Stimulated activated CD8-positive, alpha-beta memory T cell treated with anti-CD3 and anti-CD28 coated beads, Interleukin-4, amount 100 ng/mL, for 24 hours (primary cell): ENCODE measurements at regions not wholly inside any gene's neighbourhood (a gene's known extent, or its start where the extent isn't known, plus 50 kb on each side); places are given as distances from the start of the nearest gene placed in this dataset.

Experiments used
- DNase-seq: peaks from one replicate; pipeline ENCODE4 v3.0.0-alpha.2; 2020; ENCODE audit warnings: low read depth

DNA sequence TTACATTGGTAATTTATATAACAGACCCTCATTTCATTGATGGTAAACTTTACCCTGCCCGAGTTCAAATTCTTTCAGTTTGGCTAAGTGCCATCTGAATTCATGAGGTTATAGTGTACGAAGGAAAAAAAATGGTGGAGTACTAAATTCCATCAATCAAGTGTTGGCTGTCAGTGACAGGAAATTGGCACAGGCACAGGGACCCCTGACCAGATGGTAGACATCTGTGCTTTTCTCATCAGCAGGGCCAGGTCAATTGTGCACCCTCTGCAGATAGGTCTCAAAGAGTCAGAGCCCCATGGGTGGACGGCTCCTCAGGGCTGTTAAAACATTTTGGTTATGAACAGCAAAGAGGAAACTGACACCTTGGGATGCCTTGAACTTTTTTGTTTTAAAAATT lies 439.2 kb downstream of the SETBP1 start:
- DNase-seq = no peak

DNA sequence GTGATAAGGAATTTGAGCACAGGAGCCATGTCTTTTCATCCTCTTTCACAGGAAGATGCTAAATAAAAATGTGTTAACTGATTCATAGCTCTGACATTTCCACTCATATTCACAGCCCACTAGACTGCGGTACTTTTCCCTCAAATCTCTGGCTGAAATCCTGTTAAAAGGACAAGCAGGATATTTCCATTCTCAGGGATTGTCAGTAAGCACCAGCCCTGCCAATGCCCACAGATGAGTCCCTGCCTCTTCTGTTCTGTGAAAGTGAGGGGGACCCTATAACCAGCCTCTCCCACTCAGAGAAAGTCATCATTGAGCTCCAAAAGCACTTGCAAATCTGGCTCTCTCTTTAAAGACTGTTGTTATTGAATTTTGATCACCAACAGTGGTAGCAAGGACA lies 440.5 kb downstream of the SETBP1 start:
- DNase-seq = no peak

- no peak for DNase-seq
Observed at GRCh38 chr18:45122506-45122905, 441.8 kb downstream of the SETBP1 start.

DNA sequence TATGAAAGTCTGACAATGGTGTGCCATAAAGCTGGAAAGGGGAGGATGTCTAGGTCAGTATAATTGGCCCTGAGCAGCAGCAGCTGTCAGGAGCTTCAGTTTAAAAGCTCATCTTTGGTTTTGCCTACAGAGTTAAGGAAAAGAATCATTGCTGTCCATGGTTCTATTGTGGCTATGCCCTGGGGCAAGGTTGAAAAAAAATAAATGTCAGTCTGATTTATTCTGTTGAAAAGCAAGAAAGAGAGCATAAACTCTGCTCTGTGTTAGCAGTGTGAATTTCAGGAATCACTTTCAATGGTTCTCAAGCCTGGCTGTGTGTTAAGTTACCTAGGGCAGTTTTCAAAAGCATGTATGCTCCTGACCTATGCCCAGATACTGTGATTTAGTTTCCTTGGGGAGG lies 446.7 kb downstream of the SETBP1 start:
- DNase-seq = no peak

GRCh38 chr18:45133276-45133675 lies 452.6 kb downstream of the SETBP1 start:
- DNase-seq = no peak

DNA sequence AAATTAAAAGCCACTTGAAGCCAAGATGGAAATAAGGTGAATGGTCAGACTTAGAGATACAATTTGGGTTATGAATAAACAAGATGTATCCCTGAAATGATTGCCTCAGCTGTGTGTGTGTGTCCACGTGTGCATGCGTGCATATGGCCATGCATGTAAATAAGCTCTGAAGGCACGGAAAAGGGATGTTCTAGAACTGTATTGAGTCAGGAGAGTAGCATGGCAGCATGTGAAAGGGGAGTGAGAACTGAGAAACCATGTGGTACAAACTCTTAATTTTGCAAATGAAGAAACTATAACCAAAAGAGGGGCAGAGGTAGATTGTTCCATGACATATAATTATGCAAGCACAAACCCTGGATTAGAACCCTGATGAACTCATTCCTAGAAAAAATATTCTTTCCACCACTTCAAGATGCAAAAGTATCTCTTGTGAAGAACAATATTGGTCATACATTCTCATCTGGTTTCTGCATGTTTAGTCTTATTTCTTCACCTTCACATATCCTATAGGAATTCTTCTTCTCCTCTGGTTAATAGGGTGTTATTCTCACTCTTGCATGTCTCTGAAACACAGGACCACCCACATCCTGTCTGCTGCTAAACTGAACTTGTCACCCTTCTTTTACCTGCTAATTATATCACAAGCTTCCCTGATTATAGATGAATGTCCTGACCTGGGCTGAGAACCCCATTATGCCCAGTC lies 455.8 kb downstream of the SETBP1 start:
- DNase-seq = no peak

DNA sequence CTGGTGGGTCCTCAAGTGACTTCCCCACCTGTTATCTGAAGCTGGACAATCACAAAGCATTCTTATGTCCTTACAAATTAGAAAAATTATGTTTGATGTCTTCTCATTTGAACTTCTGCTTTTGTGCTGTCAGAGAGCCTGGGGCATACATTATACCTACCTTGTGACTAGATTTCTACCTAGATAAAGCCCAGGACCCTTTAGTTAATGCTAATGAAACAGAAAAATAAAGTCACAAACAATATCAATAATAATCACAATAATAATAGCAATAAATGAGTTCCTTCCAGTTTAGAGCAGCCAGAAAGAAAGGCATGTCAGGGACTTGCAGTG lies 456.4 kb downstream of the SETBP1 start:
- no peak for DNase-seq

GRCh38 chr18:45139478-45139877 lies 458.8 kb downstream of the SETBP1 start:
- DNase-seq = no peak

DNA sequence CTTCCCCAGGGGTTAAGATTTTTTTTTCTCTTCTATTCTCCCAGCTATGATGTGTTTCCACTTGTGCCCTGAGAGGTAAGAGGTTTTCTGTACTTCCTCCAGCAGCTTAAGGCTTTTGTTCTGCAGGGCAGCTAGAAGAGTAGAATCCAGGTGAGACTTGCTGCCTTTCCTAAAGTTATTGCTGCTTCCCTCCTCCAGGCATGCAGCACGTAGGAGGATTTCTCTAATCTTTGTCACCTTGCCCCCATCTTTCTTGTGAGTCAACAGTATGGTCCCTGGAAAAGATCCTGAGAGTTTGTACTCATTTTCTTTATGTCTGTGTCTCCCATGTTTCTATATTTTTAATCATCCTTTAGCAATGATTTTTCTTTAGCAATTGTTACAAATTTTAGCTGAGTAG lies 462.2 kb downstream of the SETBP1 start:
- DNase-seq = no peak

- DNase-seq = no peak
Observed at GRCh38 chr18:45149712-45150111, 465.6 kb upstream of the SLC14A2 start.

DNA sequence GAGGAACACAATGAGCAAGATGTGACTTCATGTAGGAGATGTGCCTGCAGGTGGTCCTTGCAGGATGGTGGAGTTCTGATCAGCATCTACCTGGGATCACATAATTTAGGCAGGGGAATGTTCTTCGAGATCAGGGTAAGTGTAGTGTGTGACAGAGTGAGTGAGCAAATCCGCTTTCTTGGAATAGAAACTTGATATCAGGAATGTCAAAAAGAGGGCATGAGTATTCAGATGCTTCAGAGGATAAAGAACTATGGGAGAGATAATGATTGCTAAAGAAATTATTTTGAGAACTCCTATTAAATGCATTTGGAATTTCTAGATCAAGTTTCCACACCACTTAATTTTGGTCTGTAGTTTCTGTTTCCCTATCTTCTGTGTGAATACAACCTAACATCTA lies 463.6 kb upstream of the SLC14A2 start:
- DNase-seq = no peak

DNA sequence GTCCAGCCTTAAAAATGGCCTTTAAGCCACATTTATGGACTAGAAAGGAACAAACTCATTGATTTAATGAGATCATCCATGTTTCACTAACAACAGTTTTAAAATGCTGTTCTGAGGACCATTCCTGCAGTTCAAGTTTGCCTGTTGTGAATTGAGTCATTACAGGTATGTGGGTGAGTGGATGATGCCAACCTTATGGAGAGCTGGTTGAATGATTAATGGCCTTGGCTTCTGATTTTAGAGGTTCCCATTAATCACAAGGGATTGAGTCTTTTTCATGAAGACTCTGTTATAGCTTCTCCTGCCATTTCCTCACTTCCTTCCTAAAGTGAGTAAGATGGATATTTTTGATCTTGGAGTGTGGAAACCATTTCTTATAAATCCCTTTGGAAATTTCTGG lies 459.8 kb upstream of the SLC14A2 start:
- no peak for DNase-seq

- no peak for DNase-seq
Observed at GRCh38 chr18:45156946-45157345, 458.3 kb upstream of the SLC14A2 start.

DNA sequence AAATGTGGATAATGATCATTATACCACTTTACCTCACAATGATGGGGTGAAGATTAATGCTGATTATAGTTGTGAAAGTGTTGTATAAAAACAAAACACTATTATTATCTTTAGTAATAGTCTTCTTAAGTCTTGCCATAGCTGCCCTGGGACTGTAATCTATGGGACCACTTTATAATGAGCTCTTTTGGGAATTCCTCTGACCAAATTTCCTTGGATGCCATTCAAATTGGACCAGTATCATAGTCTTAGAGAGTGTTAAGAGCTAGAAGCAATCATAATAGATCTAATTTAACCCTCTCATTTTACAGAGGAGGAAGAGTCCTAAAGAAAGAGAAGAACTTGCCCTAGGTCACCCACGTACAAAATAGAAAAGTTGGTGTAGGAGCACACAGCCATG lies 457.7 kb upstream of the SLC14A2 start:
- no peak for DNase-seq

DNA sequence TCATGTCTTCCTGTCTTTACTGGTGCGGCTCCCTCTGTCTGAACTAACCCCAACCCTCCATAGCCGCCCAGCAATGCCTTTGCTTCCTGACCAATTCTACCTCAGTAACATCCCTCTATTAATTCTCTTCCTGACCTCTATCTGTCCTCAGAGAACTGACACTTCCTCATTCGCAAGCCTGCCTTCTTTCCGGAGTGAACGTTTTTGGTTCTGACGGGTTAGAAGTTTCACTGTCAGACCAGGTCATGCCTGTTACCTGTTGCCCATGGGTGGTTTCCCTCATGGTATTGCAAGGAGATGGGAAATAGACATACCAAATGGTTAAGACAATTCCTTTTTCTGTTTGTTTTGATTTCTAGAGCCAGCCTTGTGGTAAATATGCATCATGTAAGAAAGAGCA lies 453.4 kb upstream of the SLC14A2 start:
- DNase-seq = no peak

DNA sequence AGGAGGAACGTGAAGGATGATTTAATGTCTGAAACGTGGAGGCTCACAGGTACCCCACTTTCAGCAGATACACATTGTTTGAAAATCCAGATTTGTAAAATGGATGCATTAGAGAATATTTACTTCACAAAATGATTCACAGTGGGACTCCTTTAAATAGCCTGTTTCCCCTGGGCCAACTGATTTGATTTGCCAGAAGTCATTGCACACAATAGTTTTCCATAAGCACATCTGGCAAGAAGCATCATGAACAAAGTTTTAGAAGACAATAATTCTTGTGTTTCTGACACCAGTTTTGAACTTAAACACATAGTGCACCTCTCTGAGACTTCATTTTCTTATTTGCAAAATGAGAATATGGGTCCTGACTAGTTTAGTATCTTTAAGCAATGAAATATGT lies 451.4 kb upstream of the SLC14A2 start:
- DNase-seq = no peak

DNA sequence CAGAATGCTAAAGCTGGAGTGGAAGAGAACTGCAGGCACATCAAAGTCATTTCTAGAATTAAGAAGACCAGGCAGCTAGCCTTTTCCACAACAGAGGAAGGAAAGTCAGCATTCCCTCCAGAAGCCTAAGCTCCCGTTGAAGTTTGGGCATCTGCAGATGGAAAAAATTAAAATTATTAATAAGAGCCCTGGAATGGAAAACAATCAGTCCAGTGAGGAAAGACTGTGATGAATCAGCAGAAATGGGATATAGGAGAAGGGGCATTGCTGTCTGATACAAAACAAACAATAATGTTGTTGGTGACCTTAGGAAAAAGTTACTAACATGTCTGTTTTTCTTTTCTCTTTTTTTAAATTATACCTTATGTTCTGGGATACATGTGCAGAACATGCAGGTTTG lies 450.7 kb upstream of the SLC14A2 start:
- DNase-seq = no peak

DNA sequence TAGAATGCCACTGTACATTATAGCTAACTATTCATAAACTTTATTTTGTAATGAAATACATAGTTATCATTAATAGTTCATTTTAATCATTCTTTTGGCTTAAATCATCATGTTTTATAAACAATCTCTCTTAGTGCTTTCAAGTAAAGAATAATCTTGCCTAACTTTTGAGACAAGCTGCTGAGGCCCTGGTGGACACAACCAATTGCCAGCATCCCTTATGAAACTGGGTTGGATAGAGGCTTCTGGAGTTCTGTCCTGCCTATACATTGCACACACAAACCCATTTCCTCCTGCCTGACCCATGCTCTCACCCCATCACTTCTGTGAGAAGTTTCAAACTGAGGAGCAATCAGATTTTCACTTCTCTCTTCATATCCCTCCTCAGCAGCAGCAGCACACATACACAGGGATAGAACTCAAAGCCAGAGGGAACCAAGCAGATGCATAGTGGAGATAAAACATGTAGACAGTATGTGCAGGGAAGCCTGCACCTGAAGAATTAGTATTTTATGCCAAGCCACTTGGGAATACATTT lies 450.0 kb upstream of the SLC14A2 start:
- DNase-seq = no peak

- DNase-seq = no peak
Observed at GRCh38 chr18:45165871-45166270, 449.4 kb upstream of the SLC14A2 start.

- DNase-seq = no peak
Observed at GRCh38 chr18:45166341-45166835, 448.9 kb upstream of the SLC14A2 start.

- no peak for DNase-seq
Observed at GRCh38 chr18:45166836-45167551, 448.3 kb upstream of the SLC14A2 start.

- no peak for DNase-seq
Observed at GRCh38 chr18:45167631-45168280, 447.5 kb upstream of the SLC14A2 start.
